ENCODE measurements at regions not wholly inside any gene's neighbourhood (a gene's known extent, or its start where the extent isn't known, plus 50 kb on each side); places are given as distances from the start of the nearest gene placed in this dataset.

DNA sequence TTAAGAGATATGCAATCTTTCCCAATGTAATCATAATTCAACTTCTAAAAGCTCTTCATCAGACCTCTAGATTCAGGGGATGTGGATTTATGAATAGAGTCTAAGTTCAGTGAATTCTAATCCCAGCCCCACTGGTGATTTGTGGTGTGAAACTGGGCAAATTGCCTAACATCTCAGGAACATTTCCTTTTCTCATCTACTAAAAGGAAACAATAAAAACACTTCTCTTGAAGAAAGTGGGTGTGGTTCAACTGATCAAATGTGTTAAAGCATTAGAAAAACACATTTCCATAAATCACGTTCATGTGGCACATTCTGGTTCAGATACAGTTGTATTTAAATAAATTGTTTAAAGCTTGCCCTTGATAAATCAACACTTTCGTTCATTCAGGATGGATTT lies 631.7 kb upstream of the CDH6 start:
- no peak for TF ChIP-seq CTCF (IDR thresholded peaks at IDR 0.05)
- TF ChIP-seq POLR2A (IDR thresholded peaks at IDR 0.05) = no peak

All from body of pancreas (tissue), 4 donors.